GM21360 (cell line): ENCODE measurements at regions not wholly inside any gene's neighbourhood (a gene's known extent, or its start where the extent isn't known, plus 50 kb on each side); places are given as distances from the start of the nearest gene placed in this dataset.
"Not testable (repeated sequence)": the region's sequence is repeated elsewhere in the genome, so short reads cannot be mapped to it uniquely, and the experiment has no call there.

Experiments
- ATAC-seq: cut with Tn5 transposase; IDR thresholded peaks from one replicate; pipeline ENCODE4 v1.9.1; 2021; ENCODE audit warnings: mild to moderate bottlenecking, moderate library complexity; ENCODE audit not compliant: unreplicated experiment

- ATAC-seq: no peak
These were observed 204.6 kb upstream of the SLC38A2 start for GRCh38 chr12:46577063-46577776.

- no peak for ATAC-seq
These were observed 202.3 kb upstream of the SLC38A2 start for GRCh38 chr12:46574847-46575246.

GRCh38 chr12:46573347-46573658 lies 200.7 kb upstream of the SLC38A2 start:
- ATAC-seq: no peak

GRCh38 chr12:46572644-46573346 lies 200.2 kb upstream of the SLC38A2 start:
- ATAC-seq: no peak

- ATAC-seq: no peak
These were observed 199.0 kb upstream of the SLC38A2 start for GRCh38 chr12:46571608-46572007.

- ATAC-seq: no peak
These were observed 197.4 kb upstream of the SLC38A2 start for GRCh38 chr12:46569826-46570439.

GRCh38 chr12:46567667-46568066 lies 195.1 kb upstream of the SLC38A2 start:
- ATAC-seq: no peak

GRCh38 chr12:46562625-46563225 lies 190.2 kb upstream of the SLC38A2 start:
- no peak for ATAC-seq

GRCh38 chr12:46561769-46562624 lies 189.4 kb upstream of the SLC38A2 start:
- not testable (repeated sequence) for ATAC-seq

- no peak for ATAC-seq
These were observed 188.3 kb upstream of the SLC38A2 start for GRCh38 chr12:46560874-46561273.

- no peak for ATAC-seq
These were observed 187.5 kb upstream of the SLC38A2 start for GRCh38 chr12:46560089-46560488.

GRCh38 chr12:46559311-46559710 lies 186.7 kb upstream of the SLC38A2 start:
- no peak for ATAC-seq

- no peak for ATAC-seq
These were observed 186.1 kb upstream of the SLC38A2 start for GRCh38 chr12:46558677-46559076.

GRCh38 chr12:46557539-46558373 lies 185.2 kb upstream of the SLC38A2 start:
- no peak for ATAC-seq

GRCh38 chr12:46556819-46557524 lies 184.4 kb upstream of the SLC38A2 start:
- ATAC-seq: no peak

- ATAC-seq: no peak
These were observed 183.6 kb upstream of the SLC38A2 start for GRCh38 chr12:46556105-46556559.

- no peak for ATAC-seq
These were observed 182.9 kb upstream of the SLC38A2 start for GRCh38 chr12:46555406-46555852.

- no peak for ATAC-seq
These were observed 181.9 kb upstream of the SLC38A2 start for GRCh38 chr12:46554460-46554859.

- no peak for ATAC-seq
These were observed 181.3 kb upstream of the SLC38A2 start for GRCh38 chr12:46553911-46554310.
